ENCODE measurements at regions not wholly inside any gene's neighbourhood (a gene's known extent, or its start where the extent isn't known, plus 50 kb on each side); places are given as distances from the start of the nearest gene placed in this dataset.
"Not testable (repeated sequence)": the region's sequence is repeated elsewhere in the genome, so short reads cannot be mapped to it uniquely, and the experiment has no call there.

GRCh38 chr2:145380436-145381017, 860.6 kb upstream of the ZEB2 start:
- TF ChIP-seq ISL1 (CRISPR knock-in tag; IDR thresholded peaks at IDR 0.05) (peak; percentile 86), ZFP30 (CRISPR knock-in tag; IDR thresholded peaks at IDR 0.05) (no peak), SNAI2 (CRISPR knock-in tag; IDR thresholded peaks at IDR 0.05) (0 out of 2 replicates have a peak, but pooled peaks have one; percentile 42)
- ATAC-seq: peak; percentile 81

GRCh38 chr2:145379934-145380333, 860.0 kb upstream of the ZEB2 start:
- TF ChIP-seq RARB (CRISPR knock-in tag; IDR thresholded peaks at IDR 0.05) (no peak), ZNF565 (CRISPR knock-in tag; conservative IDR thresholded peaks at IDR 0.05; ENCODE audit: low read depth) (no peak), BACH2 (CRISPR knock-in tag; IDR thresholded peaks at IDR 0.05; ENCODE audit: borderline replicate concordance) (no peak), SNAI2 (CRISPR knock-in tag; IDR thresholded peaks at IDR 0.05) (no peak)
- TF ChIP-seq, protein P1, sequence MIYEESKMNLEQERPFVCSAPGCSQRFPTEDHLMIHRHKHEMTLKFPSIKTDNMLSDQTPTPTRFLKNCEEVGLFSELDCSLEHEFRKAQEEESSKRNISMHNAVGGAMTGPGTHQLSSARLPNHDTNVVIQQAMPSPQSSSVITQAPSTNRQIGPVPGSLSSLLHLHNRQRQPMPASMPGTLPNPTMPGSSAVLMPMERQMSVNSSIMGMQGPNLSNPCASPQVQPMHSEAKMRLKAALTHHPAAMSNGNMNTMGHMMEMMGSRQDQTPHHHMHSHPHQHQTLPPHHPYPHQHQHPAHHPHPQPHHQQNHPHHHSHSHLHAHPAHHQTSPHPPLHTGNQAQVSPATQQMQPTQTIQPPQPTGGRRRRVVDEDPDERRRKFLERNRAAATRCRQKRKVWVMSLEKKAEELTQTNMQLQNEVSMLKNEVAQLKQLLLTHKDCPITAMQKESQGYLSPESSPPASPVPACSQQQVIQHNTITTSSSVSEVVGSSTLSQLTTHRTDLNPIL (CRISPR knock-in tag; IDR thresholded peaks at IDR 0.05; ENCODE audit: low read depth): no peak
- TF ChIP-seq, protein P2, sequence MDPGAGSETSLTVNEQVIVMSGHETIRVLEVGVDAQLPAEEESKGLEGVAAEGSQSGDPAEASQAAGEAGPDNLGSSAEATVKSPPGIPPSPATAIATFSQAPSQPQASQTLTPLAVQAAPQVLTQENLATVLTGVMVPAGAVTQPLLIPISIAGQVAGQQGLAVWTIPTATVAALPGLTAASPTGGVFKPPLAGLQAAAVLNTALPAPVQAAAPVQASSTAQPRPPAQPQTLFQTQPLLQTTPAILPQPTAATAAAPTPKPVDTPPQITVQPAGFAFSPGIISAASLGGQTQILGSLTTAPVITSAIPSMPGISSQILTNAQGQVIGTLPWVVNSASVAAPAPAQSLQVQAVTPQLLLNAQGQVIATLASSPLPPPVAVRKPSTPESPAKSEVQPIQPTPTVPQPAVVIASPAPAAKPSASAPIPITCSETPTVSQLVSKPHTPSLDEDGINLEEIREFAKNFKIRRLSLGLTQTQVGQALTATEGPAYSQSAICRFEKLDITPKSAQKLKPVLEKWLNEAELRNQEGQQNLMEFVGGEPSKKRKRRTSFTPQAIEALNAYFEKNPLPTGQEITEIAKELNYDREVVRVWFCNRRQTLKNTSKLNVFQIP (CRISPR knock-in tag; IDR thresholded peaks at IDR 0.05; ENCODE audit: borderline replicate concordance, low read depth): no peak
- no peak for ATAC-seq

DNA sequence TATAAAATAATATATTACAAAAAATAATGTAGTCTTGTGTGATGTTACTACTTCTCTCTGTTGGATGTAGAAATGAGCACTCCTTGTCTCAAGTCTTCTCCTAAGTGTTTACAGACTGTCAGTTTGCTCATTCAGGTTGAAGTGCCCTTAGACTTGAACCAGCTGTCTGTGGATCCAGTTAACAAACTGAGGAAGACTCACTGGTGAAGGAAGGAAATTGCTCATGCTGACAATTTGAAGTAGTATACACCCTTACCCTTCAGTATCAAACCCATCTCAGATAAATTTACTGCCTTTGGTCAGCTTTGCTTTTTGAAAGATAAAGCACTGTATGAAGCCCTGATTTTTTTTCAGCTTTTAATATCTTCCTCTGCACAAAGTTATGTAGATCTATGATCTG, 854.2 kb upstream of the ZEB2 start:
- TF ChIP-seq, protein P3, sequence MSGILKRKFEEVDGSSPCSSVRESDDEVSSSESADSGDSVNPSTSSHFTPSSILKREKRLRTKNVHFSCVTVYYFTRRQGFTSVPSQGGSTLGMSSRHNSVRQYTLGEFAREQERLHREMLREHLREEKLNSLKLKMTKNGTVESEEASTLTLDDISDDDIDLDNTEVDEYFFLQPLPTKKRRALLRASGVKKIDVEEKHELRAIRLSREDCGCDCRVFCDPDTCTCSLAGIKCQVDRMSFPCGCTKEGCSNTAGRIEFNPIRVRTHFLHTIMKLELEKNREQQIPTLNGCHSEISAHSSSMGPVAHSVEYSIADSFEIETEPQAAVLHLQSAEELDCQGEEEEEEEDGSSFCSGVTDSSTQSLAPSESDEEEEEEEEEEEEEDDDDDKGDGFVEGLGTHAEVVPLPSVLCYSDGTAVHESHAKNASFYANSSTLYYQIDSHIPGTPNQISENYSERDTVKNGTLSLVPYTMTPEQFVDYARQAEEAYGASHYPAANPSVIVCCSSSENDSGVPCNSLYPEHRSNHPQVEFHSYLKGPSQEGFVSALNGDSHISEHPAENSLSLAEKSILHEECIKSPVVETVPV (CRISPR knock-in tag; IDR thresholded peaks at IDR 0.05): no peak
- no peak for TF ChIP-seq ZFP30 (CRISPR knock-in tag; IDR thresholded peaks at IDR 0.05)
- no peak for TF ChIP-seq PATZ1 (CRISPR knock-in tag; IDR thresholded peaks at IDR 0.05; ENCODE audit: borderline replicate concordance)
- TF ChIP-seq SNAI2 (CRISPR knock-in tag; IDR thresholded peaks at IDR 0.05): no peak
- TF ChIP-seq TOX (CRISPR knock-in tag; IDR thresholded peaks at IDR 0.05; ENCODE audit: borderline replicate concordance): no peak
- no peak for TF ChIP-seq ZC3H10 (CRISPR knock-in tag; IDR thresholded peaks at IDR 0.05)
- no peak for TF ChIP-seq CSDC2 (CRISPR knock-in tag; IDR thresholded peaks at IDR 0.05)
- TF ChIP-seq ZNF8 (CRISPR knock-in tag; IDR thresholded peaks at IDR 0.05): no peak
- TF ChIP-seq GLIS3 (CRISPR knock-in tag; IDR thresholded peaks at IDR 0.05): no peak
- TF ChIP-seq RARB (CRISPR knock-in tag; IDR thresholded peaks at IDR 0.05): no peak
- no peak for TF ChIP-seq ZFP3 (CRISPR knock-in tag; IDR thresholded peaks at IDR 0.05)
- no peak for TF ChIP-seq ZNF70 (CRISPR knock-in tag; IDR thresholded peaks at IDR 0.05)
- TF ChIP-seq, protein P1 (CRISPR knock-in tag; IDR thresholded peaks at IDR 0.05; ENCODE audit: low read depth): no peak
- no peak for ATAC-seq

- peak; percentile 82 for TF ChIP-seq ZNF8 (CRISPR knock-in tag; IDR thresholded peaks at IDR 0.05)
These were observed 847.4 kb upstream of the ZEB2 start for GRCh38 chr2:145367334-145367733.

GRCh38 chr2:145366341-145366740, 846.4 kb upstream of the ZEB2 start:
- no peak for ATAC-seq
- TF ChIP-seq ISL1 (CRISPR knock-in tag; IDR thresholded peaks at IDR 0.05): no peak
- no peak for TF ChIP-seq ZNF70 (CRISPR knock-in tag; IDR thresholded peaks at IDR 0.05)
- no peak for TF ChIP-seq TOX (CRISPR knock-in tag; IDR thresholded peaks at IDR 0.05; ENCODE audit: borderline replicate concordance)
- TF ChIP-seq PATZ1 (CRISPR knock-in tag; IDR thresholded peaks at IDR 0.05; ENCODE audit: borderline replicate concordance): no peak
- TF ChIP-seq, protein P4, sequence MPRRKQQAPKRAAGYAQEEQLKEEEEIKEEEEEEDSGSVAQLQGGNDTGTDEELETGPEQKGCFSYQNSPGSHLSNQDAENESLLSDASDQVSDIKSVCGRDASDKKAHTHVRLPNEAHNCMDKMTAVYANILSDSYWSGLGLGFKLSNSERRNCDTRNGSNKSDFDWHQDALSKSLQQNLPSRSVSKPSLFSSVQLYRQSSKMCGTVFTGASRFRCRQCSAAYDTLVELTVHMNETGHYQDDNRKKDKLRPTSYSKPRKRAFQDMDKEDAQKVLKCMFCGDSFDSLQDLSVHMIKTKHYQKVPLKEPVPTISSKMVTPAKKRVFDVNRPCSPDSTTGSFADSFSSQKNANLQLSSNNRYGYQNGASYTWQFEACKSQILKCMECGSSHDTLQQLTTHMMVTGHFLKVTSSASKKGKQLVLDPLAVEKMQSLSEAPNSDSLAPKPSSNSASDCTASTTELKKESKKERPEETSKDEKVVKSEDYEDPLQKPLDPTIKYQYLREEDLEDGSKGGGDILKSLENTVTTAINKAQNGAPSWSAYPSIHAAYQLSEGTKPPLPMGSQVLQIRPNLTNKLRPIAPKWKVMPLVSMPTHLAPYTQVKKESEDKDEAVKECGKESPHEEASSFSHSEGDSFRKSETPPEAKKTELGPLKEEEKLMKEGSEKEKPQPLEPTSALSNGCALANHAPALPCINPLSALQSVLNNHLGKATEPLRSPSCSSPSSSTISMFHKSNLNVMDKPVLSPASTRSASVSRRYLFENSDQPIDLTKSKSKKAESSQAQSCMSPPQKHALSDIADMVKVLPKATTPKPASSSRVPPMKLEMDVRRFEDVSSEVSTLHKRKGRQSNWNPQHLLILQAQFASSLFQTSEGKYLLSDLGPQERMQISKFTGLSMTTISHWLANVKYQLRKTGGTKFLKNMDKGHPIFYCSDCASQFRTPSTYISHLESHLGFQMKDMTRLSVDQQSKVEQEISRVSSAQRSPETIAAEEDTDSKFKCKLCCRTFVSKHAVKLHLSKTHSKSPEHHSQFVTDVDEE (CRISPR knock-in tag; IDR thresholded peaks at IDR 0.05): no peak
- TF ChIP-seq ZNF8 (CRISPR knock-in tag; IDR thresholded peaks at IDR 0.05): no peak
- TF ChIP-seq ARNTL (CRISPR knock-in tag; IDR thresholded peaks at IDR 0.05; ENCODE audit: borderline replicate concordance, low read depth): no peak
- TF ChIP-seq TCF4 (CRISPR knock-in tag; IDR thresholded peaks at IDR 0.05; ENCODE audit: borderline replicate concordance): no peak

More at GRCh38 chr2:145367334-145367733, 847.4 kb upstream of the ZEB2 start:
- ATAC-seq: not testable (repeated sequence)
